Motor neuron (in vitro differentiated cells): ENCODE measurements at regions not wholly inside any gene's neighbourhood (a gene's known extent, or its start where the extent isn't known, plus 50 kb on each side); places are given as distances from the start of the nearest gene placed in this dataset.

ENCODE experiments used
- ATAC-seq, 8 experiments: fragments of 200-7000 bp; cut with Tn5 transposase; replicated peaks in 6 of 8; 2 replicates each; pipeline ENCODE4 v1.8.0; 2021; ENCODE audit warnings: mild to moderate bottlenecking in 8 of 8, moderate library complexity in 8 of 8
- H3K27ac ChIP-seq, 2 donors: fragments of 250-450 bp; sonication (Bioruptor Pico); 2 replicates each; pipeline ENCODE4 v1.9.0; 2021; ENCODE audit warnings: antibody characterized with exemption in 2 of 2, mild to moderate bottlenecking in 2 of 2, moderate library complexity in 1 of 2
- H3K4me1 ChIP-seq, 2 donors: fragments of 250-450 bp; sonication (Bioruptor Pico); replicated peaks in 1 of 2; 2 replicates each; pipeline ENCODE4 v1.6.1; 2021; ENCODE audit warnings: antibody characterized with exemption in 2 of 2, mild to moderate bottlenecking in 2 of 2, moderate library complexity in 1 of 2
- H3K4me3 ChIP-seq, 5 donors: fragments of 250-450 bp; sonication (Bioruptor Pico); 2 replicates each; pipeline ENCODE4 v1.9.0; 2021; ENCODE audit warnings: antibody characterized with exemption in 5 of 5, mild to moderate bottlenecking in 5 of 5, moderate library complexity in 4 of 5
- WGBS, 10 experiments: fragments of 450-650 bp; shearing (Covaris generic); methylation state at CpG; one replicate each; pipeline ENCODE4 v1.0.0; 2022; 5-methylcytosine and 5-hydroxymethylcytosine counted together
- in situ Hi-C, 9 experiments: fragments of 400-800 bp; cut with MboI; loops; one replicate each; pipeline ENCODE4 v1.15.0; 2021; ENCODE audit warnings: low sequenced_read_pairs in 9 of 9, low pct_unique_long_range_greater_than_20kb in 2 of 9; ENCODE audit not compliant: unreplicated experiment in 9 of 9

DNA sequence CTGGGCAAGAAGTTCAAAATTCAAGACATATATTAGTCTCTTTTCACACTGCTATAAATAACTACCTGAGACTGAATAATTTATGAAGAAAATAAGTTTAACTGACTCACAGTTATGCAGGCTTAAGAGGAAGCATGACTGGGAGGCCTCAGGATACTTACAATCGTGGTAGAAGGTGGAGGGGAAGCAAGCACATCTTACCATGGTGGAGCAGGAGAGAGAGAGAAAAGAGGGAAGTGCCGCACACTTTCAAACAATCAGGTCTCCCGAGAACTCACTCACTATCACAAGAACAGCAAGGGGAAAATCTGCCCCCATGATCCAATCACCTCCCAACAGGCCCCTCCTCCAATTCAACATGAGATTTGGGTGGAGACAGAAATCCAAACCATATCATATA is 273.3 kb upstream of the RASGEF1B start:
- Histone ChIP-seq H3K27ac (no peak overlapping the region), H3K4me1 (peaks cover 0 to 5% of the 10 kb centered on the region in 2 donors), H3K4me3 (no peak overlapping the region)
- in situ Hi-C loops, result no loop called here
- no peak for ATAC-seq
- 13 to 100% (median 50%) methylated on average over 1 to 3 of the region's 3 CpGs; no CpG with 5 or more reads in 1 of the 10 experiments for WGBS, 10 experiments

DNA sequence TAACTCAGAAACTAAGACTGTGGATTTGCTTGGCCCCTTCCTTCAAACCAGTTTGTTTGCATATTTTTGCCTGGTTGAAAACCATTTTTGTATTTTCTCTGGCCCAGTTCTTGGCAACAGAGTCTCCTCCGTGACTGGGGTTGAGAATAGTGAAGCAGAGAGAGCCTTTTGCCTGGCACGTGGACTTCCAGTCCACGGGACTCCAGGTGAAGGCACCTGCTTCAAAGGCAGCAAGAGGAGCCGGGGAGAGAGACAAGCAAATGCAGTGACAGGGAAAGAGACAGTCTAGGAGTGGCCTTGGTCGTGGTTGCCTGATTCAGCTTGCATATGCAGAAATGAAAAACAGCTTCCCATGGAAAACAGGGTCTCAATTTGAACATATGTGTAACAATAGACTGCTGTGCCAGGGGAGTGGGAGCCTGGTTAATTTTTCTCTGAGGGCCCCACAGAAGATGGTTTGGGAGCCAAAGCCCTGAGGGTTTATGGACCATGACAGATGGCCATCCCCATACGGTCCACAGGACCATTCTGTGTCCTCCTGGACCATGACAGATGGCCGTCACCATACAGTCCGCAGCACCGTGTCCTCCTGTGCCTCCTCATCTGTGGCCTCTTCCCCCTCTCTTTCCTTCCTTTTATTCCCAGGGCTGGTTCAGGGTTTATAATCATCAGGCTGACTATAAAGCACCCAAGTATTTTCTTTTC is 272.2 kb upstream of the RASGEF1B start:
- Histone ChIP-seq H3K4me3 (no peak overlapping the region), H3K4me1 (peaks cover 0 to 5% of the 10 kb centered on the region in 2 donors), H3K27ac (no peak overlapping the region)
- 17 to 100% (median 63%) methylated on average over 2 to 5 of the region's 9 CpGs; no CpG with 5 or more reads in 3 of the 10 experiments for WGBS, 10 experiments
- peak in 6 of 8 experiments; percentile 29 to 80 (median 54) for ATAC-seq
- in situ Hi-C loops, result no loop called here

DNA sequence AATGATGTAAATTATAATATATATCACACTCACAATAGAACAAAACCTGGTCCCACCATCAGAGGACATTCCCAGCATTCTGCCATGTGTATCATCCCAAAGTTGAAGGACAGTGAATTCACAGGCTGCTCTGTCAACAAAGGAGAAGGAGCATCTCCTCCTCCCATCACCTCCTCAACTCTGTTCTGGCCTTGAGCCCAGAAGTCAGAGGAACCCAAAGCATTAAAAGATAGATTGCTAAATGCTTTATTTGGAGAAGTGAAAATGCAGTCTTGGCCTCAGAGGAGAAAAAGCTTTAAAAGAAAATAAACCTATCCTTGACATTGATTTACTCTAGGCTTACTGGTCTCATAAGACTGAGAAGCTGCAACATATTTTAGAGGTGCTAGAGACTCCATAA is 268.8 kb upstream of the RASGEF1B start:
- no peak for ATAC-seq
- no peak overlapping the region for H3K4me3 ChIP-seq
- peaks cover 0 to 5% of the 10 kb centered on the region in 2 donors for H3K4me1 ChIP-seq
- H3K27ac ChIP-seq, result no peak overlapping the region
- in situ Hi-C loops, result no loop called here

- in situ Hi-C loops, result no loop called here
- Histone ChIP-seq H3K27ac (no peak overlapping the region), H3K4me3 (no peak overlapping the region), H3K4me1 (peaks cover 0 to 2% of the 10 kb centered on the region in 2 donors)
- no peak for ATAC-seq
These were observed 267.2 kb upstream of the RASGEF1B start for GRCh38 chr4:81738891-81739290.

DNA sequence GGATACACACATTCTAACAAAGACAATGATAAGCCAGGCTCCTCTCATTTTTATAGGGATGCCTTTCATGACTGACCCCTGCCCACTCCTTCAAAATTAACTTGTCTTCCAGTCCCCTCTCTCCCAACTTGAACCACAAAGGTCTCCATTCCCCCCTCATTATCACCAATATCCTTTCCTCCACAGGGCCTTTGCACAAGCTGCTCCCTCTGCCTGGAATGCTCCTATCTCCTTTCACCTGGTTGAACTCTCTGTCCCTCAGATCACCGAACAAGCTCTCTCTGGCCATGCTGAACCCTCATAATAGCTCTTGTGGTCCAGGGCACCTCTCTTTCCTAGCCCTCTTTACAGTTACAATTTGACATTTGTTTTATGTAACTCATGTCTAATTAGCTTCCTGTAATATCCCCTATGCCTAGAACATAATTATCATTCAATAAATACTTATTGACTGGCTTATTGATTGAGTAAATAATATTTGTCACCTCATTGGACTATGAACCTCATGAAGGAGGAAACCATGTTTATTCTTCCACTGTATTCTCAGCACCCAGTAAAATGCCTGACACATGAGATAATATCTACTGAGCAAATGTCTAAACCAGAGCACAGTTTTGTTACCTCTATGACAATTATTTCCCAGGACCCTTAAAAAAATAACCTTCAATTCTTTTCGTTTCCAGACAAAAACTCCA is 266.3 kb upstream of the RASGEF1B start:
- WGBS, 10 experiments, result 8 to 100% (median 75%) methylated on average over 1 to 2 of the region's 2 CpGs
- Histone ChIP-seq H3K27ac (no peak overlapping the region), H3K4me1 (no peaks in the 10 kb centered on the region), H3K4me3 (no peak overlapping the region)
- ATAC-seq, result no peak
- in situ Hi-C loops, result no loop called here

DNA sequence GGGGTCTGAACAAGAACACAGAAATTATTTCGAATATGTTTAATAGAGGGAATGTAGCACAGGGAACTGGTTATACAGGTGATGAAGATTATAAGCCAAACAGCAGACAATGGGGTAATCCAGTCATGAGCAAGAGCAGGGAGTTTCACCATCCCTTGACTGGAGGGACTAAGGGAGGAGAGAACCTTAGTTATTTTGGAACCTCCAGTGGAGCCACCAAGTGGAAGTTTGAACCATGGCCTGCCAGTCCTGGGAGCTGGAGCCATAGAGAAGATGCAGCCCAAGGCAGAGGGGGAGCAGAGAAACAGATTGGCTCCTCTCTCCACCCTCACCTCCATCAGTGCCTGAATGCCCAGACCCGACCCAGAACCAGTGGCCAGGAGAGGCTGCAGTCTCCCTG is 264.6 kb upstream of the RASGEF1B start:
- no peaks in the 10 kb centered on the region for H3K4me1 ChIP-seq
- H3K4me3 ChIP-seq, result no peak overlapping the region
- WGBS, 10 experiments, result 0 to 83% (median 20%) methylated on average over 1 to 2 of the region's 2 CpGs; no CpG with 5 or more reads in 3 of the 10 experiments
- in situ Hi-C loops, result no loop called here
- no peak for ATAC-seq
- no peak overlapping the region for H3K27ac ChIP-seq

DNA sequence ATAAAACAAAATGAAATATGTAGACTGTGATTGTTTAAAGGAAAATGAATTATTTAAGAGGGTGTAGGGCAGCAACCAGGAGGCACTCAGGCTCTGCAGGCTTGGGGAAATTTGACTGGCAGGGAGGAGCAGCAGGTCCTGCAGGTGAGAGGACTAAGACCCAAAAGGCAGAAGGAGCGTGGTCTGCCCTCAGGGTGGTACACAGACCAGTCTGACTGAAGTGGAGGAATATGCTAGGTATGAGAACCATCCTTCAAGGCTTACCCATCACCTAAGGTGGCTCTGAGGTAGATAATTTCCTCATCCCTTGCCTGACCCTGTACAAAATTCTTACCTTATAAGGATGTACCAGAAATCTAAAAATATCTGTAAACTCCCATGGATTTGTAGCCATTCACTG is 261.3 kb upstream of the RASGEF1B start:
- H3K4me1 ChIP-seq, result no peaks in the 10 kb centered on the region

GRCh38 chr4:81724925-81725329 is 253.2 kb upstream of the RASGEF1B start:
- peak; percentile 38 to 99 (median 98) for ATAC-seq
- Histone ChIP-seq H3K4me3 (no peak overlapping the region), H3K4me1 (peaks cover 26 to 35% of the 10 kb centered on the region in 2 donors), H3K27ac (peak overlapping the region in 1 of 2 donors; percentile 18)
- 0 to 79% (median 33%) methylated on average over 1 to 2 of the region's 2 CpGs; no CpG with 5 or more reads in 3 of the 10 experiments for WGBS, 10 experiments
- in situ Hi-C loops, result no loop called here

More for the DNA sequence above, 261.3 kb upstream of the RASGEF1B start:
- H3K4me3 ChIP-seq, result no peak overlapping the region
- in situ Hi-C loops, result no loop called here
- ATAC-seq, result no peak
- no peak overlapping the region for H3K27ac ChIP-seq
- WGBS, 10 experiments, result 60 to 100% (median 83%) methylated on average over 1 of the region's 1 CpG; no CpG with 5 or more reads in 3 of the 10 experiments

DNA sequence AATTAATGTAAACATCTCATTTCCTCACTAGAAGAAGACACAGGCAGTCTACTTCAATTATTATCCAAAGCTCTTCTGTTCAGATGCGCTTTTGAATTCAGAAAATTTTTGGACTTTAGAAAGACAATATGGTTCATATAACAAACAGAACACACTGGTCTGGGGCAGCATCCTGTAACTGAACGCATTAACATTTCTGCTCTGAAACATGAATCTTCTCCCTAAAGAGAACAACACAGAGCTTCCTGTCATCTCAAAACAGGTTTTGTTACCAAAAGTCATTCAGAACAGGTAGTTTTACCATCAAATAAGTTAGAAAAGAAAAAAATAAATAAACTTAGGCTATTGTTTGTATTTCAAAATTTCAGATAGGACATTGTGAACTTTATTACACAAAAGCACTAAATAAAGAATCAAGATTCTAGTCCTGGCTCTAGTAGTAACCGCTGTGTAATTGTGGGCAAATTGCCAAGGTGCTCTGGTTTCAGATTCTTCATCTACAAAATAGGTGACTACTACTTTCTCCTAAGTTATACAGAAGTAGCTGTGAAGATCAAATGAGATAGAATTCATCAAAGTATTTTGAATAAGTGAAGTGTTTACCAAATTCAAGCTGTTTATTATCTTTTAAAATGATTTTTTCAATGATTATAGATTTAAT is 252.3 kb upstream of the RASGEF1B start:
- peaks cover 26 to 35% of the 10 kb centered on the region in 2 donors for H3K4me1 ChIP-seq
- peak in 1 of 8 experiments; percentile 16 for ATAC-seq
- no peak overlapping the region for H3K27ac ChIP-seq
- in situ Hi-C loops, result no loop called here
- no peak overlapping the region for H3K4me3 ChIP-seq
- WGBS, 10 experiments, result 0 to 98% (median 86%) methylated on average over 1 to 3 of the region's 3 CpGs

DNA sequence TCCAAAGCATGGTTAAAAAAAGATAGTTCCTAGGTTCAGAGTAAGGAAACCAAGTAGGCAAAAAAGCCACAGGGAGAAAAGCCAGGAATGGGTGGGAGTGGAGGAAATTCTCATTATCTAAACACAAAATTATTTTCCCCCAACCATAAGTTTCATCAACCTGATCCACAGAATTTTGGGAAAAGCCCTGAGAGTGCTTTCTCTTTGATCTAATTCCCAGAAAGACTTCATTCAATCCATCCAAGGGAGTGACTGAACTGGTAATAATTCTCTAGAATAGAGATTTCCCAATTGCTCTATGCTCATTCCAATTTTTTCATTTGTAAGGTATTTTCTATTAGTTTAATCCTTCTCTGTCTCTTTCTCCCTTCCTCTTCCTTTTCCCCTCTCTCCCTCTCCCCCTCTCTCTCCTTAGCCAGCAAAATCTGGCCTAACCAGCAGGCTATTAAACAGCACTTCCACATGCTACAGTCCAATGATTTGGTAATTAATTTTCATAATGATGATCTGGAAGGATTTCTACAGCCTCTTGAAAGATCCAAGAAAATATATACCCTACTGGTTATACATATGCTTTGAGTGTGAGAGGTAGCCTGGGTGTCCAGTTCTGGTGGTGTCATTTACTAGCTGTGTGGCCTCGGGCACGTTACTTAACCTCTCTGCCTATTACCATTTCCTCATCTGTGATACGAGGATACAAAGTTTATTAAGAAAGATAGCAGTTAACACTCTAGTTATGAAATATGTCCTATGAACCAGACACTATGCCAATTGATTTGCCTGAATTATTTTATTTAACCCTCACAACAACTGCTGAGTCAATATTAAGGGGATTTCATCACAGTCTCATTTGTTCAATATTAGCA is 251.5 kb upstream of the RASGEF1B start:
- Histone ChIP-seq H3K4me3 (no peak overlapping the region), H3K27ac (no peak overlapping the region), H3K4me1 (peaks cover 26 to 35% of the 10 kb centered on the region in 2 donors)
- ATAC-seq, result no peak
- 0 to 100% (median 84%) methylated on average over 1 to 3 of the region's 3 CpGs; no CpG with 5 or more reads in 2 of the 10 experiments for WGBS, 10 experiments
- in situ Hi-C loops, result no loop called here

GRCh38 chr4:81722290-81722851 is 250.7 kb upstream of the RASGEF1B start:
- Histone ChIP-seq H3K27ac (peak overlapping the region in 1 of 2 donors; percentile 9), H3K4me1 (peaks cover 26 to 35% of the 10 kb centered on the region in 2 donors), H3K4me3 (no peak overlapping the region)
- WGBS, 10 experiments, result 20 to 70% (median 41%) methylated on average over 1 to 3 of the region's 9 CpGs; no CpG with 5 or more reads in 2 of the 10 experiments
- in situ Hi-C loops, result no loop called here
- peak in 6 of 8 experiments; percentile 20 to 45 (median 36) for ATAC-seq

DNA sequence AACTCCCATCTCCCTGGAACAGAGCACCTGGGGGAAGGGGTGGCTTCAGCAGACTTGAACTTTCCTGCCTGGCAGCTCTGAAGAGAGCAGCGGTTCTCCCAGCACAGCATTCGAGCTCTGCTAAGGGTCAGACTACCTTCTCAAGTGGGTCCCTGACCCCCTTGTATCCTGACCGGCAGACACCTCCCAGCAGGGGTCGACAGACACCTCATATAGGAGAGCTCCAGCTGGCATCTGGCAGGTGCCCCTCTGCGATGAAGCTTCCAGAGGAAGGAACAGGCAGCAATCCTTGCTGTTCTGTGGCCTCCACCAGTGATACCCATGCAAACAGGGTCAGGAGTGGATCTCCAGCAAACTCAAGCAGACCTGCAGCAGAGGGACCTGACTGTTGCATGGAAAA is 244.1 kb upstream of the RASGEF1B start:
- Histone ChIP-seq H3K4me1 (peaks cover 7 to 15% of the 10 kb centered on the region in 2 donors), H3K4me3 (no peak overlapping the region), H3K27ac (no peak overlapping the region)
- in situ Hi-C loops, result no loop called here
- 25 to 80% (median 61%) methylated on average over 1 to 3 of the region's 5 CpGs; no CpG with 5 or more reads in 7 of the 10 experiments for WGBS, 10 experiments
- peak in 1 of 8 experiments; percentile 42 for ATAC-seq
